ENCODE measurements at regions not wholly inside any gene's neighbourhood (a gene's known extent, or its start where the extent isn't known, plus 50 kb on each side); places are given as distances from the start of the nearest gene placed in this dataset.
"Not testable (repeated sequence)": the region's sequence is repeated elsewhere in the genome, so short reads cannot be mapped to it uniquely, and the experiment has no call there.

GRCh38 chr3:166433060-166433459 is 595.8 kb upstream of the BCHE start:
- DNase-seq: no peak

- DNase-seq: no peak
These were observed 588.8 kb upstream of the BCHE start for GRCh38 chr3:166425900-166426611.

- no peak for DNase-seq
These were observed 587.8 kb upstream of the BCHE start for GRCh38 chr3:166425021-166425420.

GRCh38 chr3:166423824-166424513 is 586.7 kb upstream of the BCHE start:
- DNase-seq: not testable (repeated sequence)

GRCh38 chr3:166422556-166422955 is 585.3 kb upstream of the BCHE start:
- DNase-seq: no peak

GRCh38 chr3:166420071-166420470 is 582.8 kb upstream of the BCHE start:
- DNase-seq: no peak

GRCh38 chr3:166405896-166406295 is 568.7 kb upstream of the BCHE start:
- no peak for DNase-seq

GRCh38 chr3:166405465-166405864 is 568.2 kb upstream of the BCHE start:
- DNase-seq: no peak

- no peak for DNase-seq
These were observed 553.1 kb upstream of the BCHE start for GRCh38 chr3:166390303-166390702.

- no peak for DNase-seq
These were observed 551.1 kb upstream of the BCHE start for GRCh38 chr3:166388321-166388720.

- DNase-seq: no peak
These were observed 535.4 kb upstream of the BCHE start for GRCh38 chr3:166372571-166373106.

GRCh38 chr3:166367947-166368533 is 530.8 kb upstream of the BCHE start:
- no peak for DNase-seq

- DNase-seq: no peak
These were observed 525.5 kb upstream of the BCHE start for GRCh38 chr3:166362698-166363097.

GRCh38 chr3:166360720-166361119 is 523.5 kb upstream of the BCHE start:
- no peak for DNase-seq

- DNase-seq: no peak
These were observed 514.2 kb upstream of the BCHE start for GRCh38 chr3:166351461-166351860.

- no peak for DNase-seq
These were observed 503.5 kb upstream of the BCHE start for GRCh38 chr3:166340604-166341266.

- DNase-seq: no peak
These were observed 487.2 kb upstream of the BCHE start for GRCh38 chr3:166324401-166324800.

- no peak for DNase-seq
These were observed 485.2 kb upstream of the BCHE start for GRCh38 chr3:166322391-166322790.

GRCh38 chr3:166307756-166308350 is 470.6 kb upstream of the BCHE start:
- DNase-seq: no peak

GRCh38 chr3:166304584-166304983 is 467.4 kb upstream of the BCHE start:
- no peak for DNase-seq

GRCh38 chr3:166303681-166304080 is 466.5 kb upstream of the BCHE start:
- no peak for DNase-seq

- DNase-seq: no peak
These were observed 465.1 kb upstream of the BCHE start for GRCh38 chr3:166302331-166302730.

- DNase-seq: no peak
These were observed 459.1 kb upstream of the BCHE start for GRCh38 chr3:166296179-166296783.
